ENCODE measurements at regions not wholly inside any gene's neighbourhood (a gene's known extent, or its start where the extent isn't known, plus 50 kb on each side); places are given as distances from the start of the nearest gene placed in this dataset.

DNA sequence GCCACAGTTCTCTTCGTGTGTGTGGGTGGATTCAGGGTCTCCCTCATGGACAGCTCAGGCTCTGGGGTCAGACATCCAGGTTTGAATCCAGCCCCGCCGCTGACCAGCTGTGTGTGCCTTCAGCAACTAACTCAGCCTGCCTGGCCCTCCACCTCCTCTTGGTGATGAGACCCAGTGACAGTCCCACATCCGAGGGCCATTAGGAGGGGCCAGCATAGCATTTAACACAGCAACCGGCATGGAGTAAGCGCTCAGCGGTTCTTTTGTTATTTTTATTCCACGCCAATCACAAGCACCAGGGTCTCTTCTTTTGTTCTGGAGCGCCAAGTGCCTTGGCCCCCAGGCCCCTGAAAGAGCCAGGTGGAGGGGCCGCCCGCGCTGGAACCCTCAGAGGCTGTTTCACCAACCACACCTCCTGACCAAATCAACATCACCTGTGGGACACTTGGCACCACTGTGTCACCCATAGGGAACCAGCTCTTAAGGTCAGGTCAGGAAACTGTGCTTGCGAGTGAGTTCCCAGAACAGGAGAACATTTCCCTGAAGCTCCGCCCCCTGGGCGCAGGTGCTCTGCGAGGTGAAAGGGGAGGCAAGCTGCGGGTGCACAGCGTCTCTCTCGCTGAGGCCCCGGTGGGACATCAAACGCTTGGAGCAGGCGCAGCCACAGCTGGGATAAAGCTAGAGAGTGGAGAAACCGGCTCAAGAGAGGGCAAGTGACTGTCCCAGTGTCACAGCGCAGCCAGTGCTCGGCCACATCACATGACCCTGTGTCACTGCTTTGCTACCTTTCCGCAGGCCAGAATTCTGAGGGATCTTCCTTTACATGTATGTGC lies 311.3 kb downstream of the UACA start:
- no peaks in the 10 kb centered on the region for H3K36me3 ChIP-seq (ENCODE audit: control insufficient read depth, insufficient read depth, low read length)
- H3K4me1 ChIP-seq (ENCODE audit: control insufficient read depth, insufficient read depth, low read length): peaks cover 8% of the 10 kb centered on the region; the same call in 1 of the 2 replicates
- H3K9me3 ChIP-seq (ENCODE audit: control insufficient read depth, insufficient read depth, low read length): no peaks in the 10 kb centered on the region
- peaks cover 6% of the 10 kb centered on the region; the same call in 1 of the 2 replicates for H3K27me3 ChIP-seq (ENCODE audit: control insufficient read depth, insufficient read depth, low read length)
- peak overlapping the region; percentile 3; the same call in 1 of the 2 replicates for H3K4me3 ChIP-seq (ENCODE audit: low read depth, low read length)
- no peak overlapping the region for H3K9ac ChIP-seq (ENCODE audit: low read depth, low read length)
- no peak overlapping the region for H3K27ac ChIP-seq (ENCODE audit: low read depth, low read length)

DNA sequence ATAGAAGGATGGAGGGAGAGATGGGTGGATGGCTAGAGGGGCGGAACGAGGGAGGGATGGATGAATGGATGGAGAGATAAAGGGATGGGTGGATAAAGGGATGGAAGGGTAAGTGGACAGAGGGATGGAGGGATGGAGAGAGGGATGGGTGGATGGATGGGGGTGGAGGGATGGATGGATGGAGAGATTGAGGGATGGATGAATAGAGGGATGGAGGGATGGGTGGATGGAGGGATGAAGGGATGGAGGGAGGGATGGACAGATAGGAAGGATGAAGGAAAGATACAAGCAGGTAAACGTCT lies 313.3 kb downstream of the UACA start:
- Histone ChIP-seq H3K4me1 (ENCODE audit: control insufficient read depth, insufficient read depth, low read length) (peaks cover 8% of the 10 kb centered on the region; the same call in 1 of the 2 replicates), H3K9me3 (ENCODE audit: control insufficient read depth, insufficient read depth, low read length) (no peaks in the 10 kb centered on the region), H3K9ac (ENCODE audit: low read depth, low read length) (no peak overlapping the region), H3K27ac (ENCODE audit: low read depth, low read length) (no peak overlapping the region), H3K4me3 (ENCODE audit: low read depth, low read length) (no peak overlapping the region), H3K36me3 (ENCODE audit: control insufficient read depth, insufficient read depth, low read length) (no peaks in the 10 kb centered on the region), H3K27me3 (ENCODE audit: control insufficient read depth, insufficient read depth, low read length) (peaks cover 6% of the 10 kb centered on the region; the same call in 1 of the 2 replicates)

DNA sequence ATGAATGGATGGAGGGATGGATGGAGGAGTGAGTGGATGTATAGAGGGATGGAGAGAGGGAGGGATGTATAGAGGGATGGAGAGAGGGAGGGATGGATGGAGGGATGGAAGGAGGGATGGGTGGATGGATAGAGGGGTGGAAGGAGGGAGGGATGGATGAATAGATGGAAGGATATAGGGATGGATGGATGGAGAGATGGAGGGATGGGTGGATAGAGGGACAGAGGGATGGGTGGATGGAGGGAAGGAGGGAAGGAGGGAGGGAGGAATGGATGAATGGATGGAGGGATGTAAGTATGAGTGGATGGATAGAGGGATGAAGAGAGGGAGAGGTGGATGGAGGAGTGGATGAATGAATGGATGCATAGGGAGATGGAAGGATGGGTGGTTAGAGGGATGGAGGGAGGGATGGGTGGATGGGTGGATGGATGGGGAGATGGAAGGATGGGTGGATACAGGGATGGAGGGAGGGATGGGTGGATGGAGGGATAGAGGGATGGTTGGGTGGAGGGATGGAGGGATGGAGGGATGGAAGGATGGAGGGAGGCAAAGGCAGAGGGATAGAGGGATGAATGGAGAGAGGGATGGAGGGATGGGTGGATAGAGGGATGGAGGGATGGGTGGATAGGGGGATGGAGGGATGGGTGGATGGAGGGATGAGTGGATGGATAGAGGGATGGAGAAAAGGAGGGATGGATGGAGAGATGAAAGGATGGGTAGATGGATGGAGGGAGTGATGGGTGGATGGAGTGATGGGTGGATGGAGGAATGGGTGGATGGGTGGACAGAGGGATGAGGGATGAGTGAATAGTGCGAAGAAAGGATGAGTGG lies 313.8 kb downstream of the UACA start:
- Histone ChIP-seq H3K27me3 (ENCODE audit: control insufficient read depth, insufficient read depth, low read length) (peaks cover 6% of the 10 kb centered on the region; the same call in 1 of the 2 replicates), H3K4me1 (ENCODE audit: control insufficient read depth, insufficient read depth, low read length) (peaks cover 8% of the 10 kb centered on the region; the same call in 1 of the 2 replicates), H3K27ac (ENCODE audit: low read depth, low read length) (no peak overlapping the region), H3K9ac (ENCODE audit: low read depth, low read length) (no peak overlapping the region), H3K4me3 (ENCODE audit: low read depth, low read length) (no peak overlapping the region), H3K9me3 (ENCODE audit: control insufficient read depth, insufficient read depth, low read length) (no peaks in the 10 kb centered on the region), H3K36me3 (ENCODE audit: control insufficient read depth, insufficient read depth, low read length) (no peaks in the 10 kb centered on the region)

DNA sequence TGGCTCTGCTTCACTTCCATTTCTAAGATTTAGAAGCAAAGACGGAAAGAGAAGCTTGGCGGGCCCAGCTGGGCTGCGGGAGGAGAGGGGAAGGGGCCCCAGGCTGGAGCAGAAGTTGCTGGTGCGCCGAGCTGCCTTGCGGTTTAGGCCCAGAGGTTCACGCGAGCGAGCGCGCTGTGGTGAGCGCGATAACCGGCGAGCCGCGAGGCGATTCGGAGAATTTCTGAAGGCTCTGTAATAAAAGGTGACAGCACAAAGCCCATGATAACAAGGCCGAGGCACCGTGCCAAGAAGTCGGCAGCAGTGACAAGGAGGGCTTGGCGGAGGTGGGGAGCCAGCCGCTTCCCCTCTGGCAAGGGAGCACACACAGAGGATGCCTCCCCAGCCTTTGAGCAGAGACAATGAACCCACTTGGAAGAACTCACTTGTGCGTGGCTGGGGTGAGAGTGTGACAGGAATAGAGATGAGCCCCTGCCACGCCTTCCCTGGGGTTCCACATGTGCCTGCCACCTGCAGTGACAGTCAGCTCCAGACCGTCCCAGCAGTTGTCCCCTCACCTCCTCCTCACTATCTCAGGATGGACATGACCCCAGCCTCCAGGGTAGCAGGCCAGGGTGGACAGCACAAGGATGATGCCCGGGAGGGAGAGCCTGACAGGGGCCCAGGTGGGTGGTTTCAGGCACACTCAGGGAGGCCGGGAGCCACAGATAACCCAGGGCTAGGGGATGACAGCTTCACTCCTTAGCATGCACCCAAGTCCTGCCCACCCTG lies 315.2 kb downstream of the UACA start:
- no peaks in the 10 kb centered on the region for H3K9me3 ChIP-seq (ENCODE audit: control insufficient read depth, insufficient read depth, low read length)
- H3K4me1 ChIP-seq (ENCODE audit: control insufficient read depth, insufficient read depth, low read length): peaks cover 19% of the 10 kb centered on the region
- peaks cover 6% of the 10 kb centered on the region; the same call in 1 of the 2 replicates for H3K27me3 ChIP-seq (ENCODE audit: control insufficient read depth, insufficient read depth, low read length)
- no peak overlapping the region for H3K4me3 ChIP-seq (ENCODE audit: low read depth, low read length)
- no peaks in the 10 kb centered on the region for H3K36me3 ChIP-seq (ENCODE audit: control insufficient read depth, insufficient read depth, low read length)
- no peak overlapping the region for H3K27ac ChIP-seq (ENCODE audit: low read depth, low read length)
- H3K9ac ChIP-seq (ENCODE audit: low read depth, low read length): no peak overlapping the region

DNA sequence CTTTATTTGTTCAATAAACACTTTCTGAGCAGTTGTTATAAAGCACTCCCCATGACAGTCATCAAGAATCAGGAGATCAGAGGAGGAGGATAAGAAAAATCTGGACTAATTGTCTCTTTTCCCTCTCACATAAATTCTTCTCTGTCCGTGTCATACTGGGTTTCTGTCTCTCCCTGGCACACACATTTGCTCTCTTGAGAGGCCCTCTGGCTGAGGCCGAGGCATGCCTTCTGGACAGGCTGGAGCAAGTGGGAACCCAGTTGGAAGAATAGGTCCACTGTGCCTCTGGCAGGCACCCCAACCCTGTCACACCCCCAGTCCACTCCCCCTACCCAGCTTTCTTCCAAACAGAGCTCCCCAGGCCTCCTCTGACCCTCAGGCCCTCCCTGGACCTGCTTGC lies 315.8 kb downstream of the UACA start:
- Histone ChIP-seq H3K9me3 (ENCODE audit: control insufficient read depth, insufficient read depth, low read length) (no peaks in the 10 kb centered on the region), H3K9ac (ENCODE audit: low read depth, low read length) (no peak overlapping the region), H3K4me1 (ENCODE audit: control insufficient read depth, insufficient read depth, low read length) (peaks cover 19% of the 10 kb centered on the region), H3K27me3 (ENCODE audit: control insufficient read depth, insufficient read depth, low read length) (peaks cover 6% of the 10 kb centered on the region; the same call in 1 of the 2 replicates), H3K4me3 (ENCODE audit: low read depth, low read length) (no peak overlapping the region), H3K36me3 (ENCODE audit: control insufficient read depth, insufficient read depth, low read length) (no peaks in the 10 kb centered on the region), H3K27ac (ENCODE audit: low read depth, low read length) (no peak overlapping the region)

DNA sequence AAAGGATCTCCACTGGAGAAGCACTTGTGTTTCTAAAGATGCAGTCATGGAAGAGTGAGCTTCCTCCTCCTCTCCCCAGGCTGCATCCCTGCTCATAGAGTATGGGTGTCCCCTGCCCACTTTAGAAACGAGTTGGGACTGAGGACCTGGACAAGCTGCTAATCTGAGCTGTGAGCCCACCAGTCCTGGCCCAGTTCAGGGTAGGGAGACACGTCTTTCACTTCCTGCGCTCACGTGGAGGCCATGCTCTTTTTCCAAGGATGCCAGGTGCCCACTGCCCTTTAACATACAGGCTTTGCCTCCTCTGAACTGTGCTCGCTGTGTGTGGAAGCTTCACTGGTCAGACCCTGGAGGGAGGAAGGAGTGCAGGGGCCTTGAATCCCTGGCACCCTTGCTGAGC lies 316.3 kb downstream of the UACA start:
- no peaks in the 10 kb centered on the region for H3K36me3 ChIP-seq (ENCODE audit: control insufficient read depth, insufficient read depth, low read length)
- no peak overlapping the region for H3K9ac ChIP-seq (ENCODE audit: low read depth, low read length)
- H3K4me1 ChIP-seq (ENCODE audit: control insufficient read depth, insufficient read depth, low read length): peaks cover 19% of the 10 kb centered on the region
- peaks cover 6% of the 10 kb centered on the region; the same call in 1 of the 2 replicates for H3K27me3 ChIP-seq (ENCODE audit: control insufficient read depth, insufficient read depth, low read length)
- H3K9me3 ChIP-seq (ENCODE audit: control insufficient read depth, insufficient read depth, low read length): no peaks in the 10 kb centered on the region
- no peak overlapping the region for H3K4me3 ChIP-seq (ENCODE audit: low read depth, low read length)
- no peak overlapping the region for H3K27ac ChIP-seq (ENCODE audit: low read depth, low read length)

DNA sequence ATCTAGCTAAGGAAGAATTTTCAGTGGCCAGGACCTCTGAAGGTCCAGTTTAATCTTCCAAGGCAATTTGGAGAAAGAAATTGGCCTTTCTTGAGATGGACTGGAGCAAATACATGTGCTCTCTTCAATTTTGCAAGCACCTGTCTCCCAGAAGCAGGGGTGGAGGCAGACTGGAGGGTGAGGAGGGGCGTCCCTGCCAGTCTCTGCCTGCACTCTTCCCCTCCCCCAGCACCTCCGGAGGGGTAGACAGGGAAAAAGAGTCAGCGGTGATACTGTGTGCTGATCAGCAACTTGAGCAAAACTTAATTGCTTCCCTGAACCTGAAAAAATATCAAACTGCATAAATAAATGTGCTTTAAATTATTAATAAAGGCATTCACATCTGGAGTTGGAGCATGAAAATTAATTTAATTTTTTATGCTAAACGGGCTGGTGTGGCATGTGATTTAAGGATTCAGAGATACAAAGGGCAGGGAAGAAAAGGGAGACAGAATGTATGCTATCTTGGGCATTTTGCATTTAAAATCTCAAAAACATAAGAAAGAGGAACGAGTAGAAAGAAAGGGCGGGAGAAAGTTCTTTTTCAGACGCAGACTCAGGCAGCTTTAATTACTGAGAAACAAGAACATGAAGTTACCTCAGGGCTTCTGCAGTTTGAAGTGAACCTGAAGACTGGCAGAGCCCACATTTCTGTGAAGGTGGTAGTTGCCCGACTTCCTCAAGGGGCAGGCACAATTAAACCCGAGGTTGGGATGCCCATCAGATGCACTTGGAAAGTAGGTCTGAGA lies 319.7 kb downstream of the UACA start:
- Histone ChIP-seq H3K27me3 (ENCODE audit: control insufficient read depth, insufficient read depth, low read length) (peaks cover 3% of the 10 kb centered on the region; the same call in 1 of the 2 replicates), H3K27ac (ENCODE audit: low read depth, low read length) (no peak overlapping the region)

DNA sequence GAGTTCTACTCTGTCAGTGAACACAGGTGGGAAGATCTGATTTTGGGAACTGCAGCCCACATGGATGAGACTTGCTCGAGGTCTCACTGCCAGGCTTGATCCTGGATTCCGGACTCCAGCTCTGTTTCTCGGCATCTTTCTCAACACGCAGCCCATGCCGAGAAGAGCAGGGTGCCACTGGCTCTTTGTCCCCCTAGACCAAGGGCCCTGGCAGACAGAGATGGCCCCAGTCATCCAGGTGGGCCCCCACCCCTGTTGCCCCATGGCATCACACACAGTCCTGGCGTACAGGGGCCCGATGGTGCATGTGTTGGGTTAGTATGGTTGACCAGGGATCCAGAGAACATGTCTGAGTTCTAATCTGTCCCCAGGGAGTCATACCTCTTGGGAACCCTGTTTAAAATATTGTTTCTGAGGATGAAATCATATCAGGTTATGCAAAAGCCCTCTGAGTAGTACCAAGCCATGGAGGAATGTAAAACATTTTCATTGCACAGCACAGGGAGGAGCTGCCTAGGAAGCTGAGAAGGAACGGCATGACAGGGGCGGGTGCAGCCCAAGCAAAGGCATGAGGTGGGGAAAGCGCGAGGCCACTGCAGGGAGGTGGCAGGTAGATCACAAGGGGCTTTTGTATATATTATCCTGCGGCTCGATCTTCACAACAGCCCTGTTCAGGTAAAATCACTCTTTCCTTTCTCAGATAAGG lies 320.6 kb downstream of the UACA start:
- Histone ChIP-seq H3K36me3 (ENCODE audit: control insufficient read depth, insufficient read depth, low read length) (no peaks in the 10 kb centered on the region), H3K9me3 (ENCODE audit: control insufficient read depth, insufficient read depth, low read length) (no peaks in the 10 kb centered on the region), H3K27me3 (ENCODE audit: control insufficient read depth, insufficient read depth, low read length) (no peaks in the 10 kb centered on the region; the same call in 1 of the 2 replicates), H3K9ac (ENCODE audit: low read depth, low read length) (no peak overlapping the region), H3K4me1 (ENCODE audit: control insufficient read depth, insufficient read depth, low read length) (peaks cover 11% of the 10 kb centered on the region), H3K4me3 (ENCODE audit: low read depth, low read length) (no peak overlapping the region), H3K27ac (ENCODE audit: low read depth, low read length) (no peak overlapping the region)

More for the DNA sequence above, 319.7 kb downstream of the UACA start:
- no peak overlapping the region for H3K4me3 ChIP-seq (ENCODE audit: low read depth, low read length)
- H3K36me3 ChIP-seq (ENCODE audit: control insufficient read depth, insufficient read depth, low read length): no peaks in the 10 kb centered on the region
- H3K9ac ChIP-seq (ENCODE audit: low read depth, low read length): no peak overlapping the region
- no peaks in the 10 kb centered on the region for H3K9me3 ChIP-seq (ENCODE audit: control insufficient read depth, insufficient read depth, low read length)
- H3K4me1 ChIP-seq (ENCODE audit: control insufficient read depth, insufficient read depth, low read length): peaks cover 11% of the 10 kb centered on the region

DNA sequence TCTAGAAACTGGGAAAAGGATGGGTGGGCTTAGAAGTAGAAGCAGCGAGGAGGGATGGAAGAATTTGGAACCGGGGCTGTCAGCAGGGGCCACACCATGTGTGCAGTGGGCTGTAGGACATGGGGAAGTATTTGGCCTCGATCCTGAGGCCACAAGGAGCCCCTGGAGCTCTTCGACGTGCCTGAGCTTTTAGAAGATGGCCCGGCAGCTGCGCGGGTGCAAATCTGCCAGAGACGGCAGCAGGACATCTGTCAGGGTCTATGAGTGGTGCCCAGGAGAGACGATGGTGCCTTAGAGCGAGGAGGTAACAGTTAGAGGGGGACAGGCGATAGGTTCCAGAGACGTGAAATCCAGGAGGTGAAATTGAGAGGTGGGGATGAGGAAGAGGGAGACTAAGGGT lies 321.1 kb downstream of the UACA start:
- H3K4me3 ChIP-seq (ENCODE audit: low read depth, low read length): no peak overlapping the region
- no peak overlapping the region for H3K27ac ChIP-seq (ENCODE audit: low read depth, low read length)
- H3K4me1 ChIP-seq (ENCODE audit: control insufficient read depth, insufficient read depth, low read length): peaks cover 11% of the 10 kb centered on the region
- no peaks in the 10 kb centered on the region for H3K36me3 ChIP-seq (ENCODE audit: control insufficient read depth, insufficient read depth, low read length)
- no peak overlapping the region for H3K9ac ChIP-seq (ENCODE audit: low read depth, low read length)
- H3K27me3 ChIP-seq (ENCODE audit: control insufficient read depth, insufficient read depth, low read length): no peaks in the 10 kb centered on the region; the same call in 1 of the 2 replicates
- no peaks in the 10 kb centered on the region for H3K9me3 ChIP-seq (ENCODE audit: control insufficient read depth, insufficient read depth, low read length)

All from HUES48 (cell line).